Heart left ventricle (tissue), 16 donors: ENCODE measurements at regions not wholly inside any gene's neighbourhood (a gene's known extent, or its start where the extent isn't known, plus 50 kb on each side); places are given as distances from the start of the nearest gene placed in this dataset.
"Not testable (repeated sequence)": the region's sequence is repeated elsewhere in the genome, so short reads cannot be mapped to it uniquely, and the experiment has no call there.

ENCODE experiments used
- ATAC-seq, 4 donors: fragments of 200-7000 bp; cut with Tn5 transposase; one replicate each; pipeline ENCODE4 v1.9.1; 2020 to 2022; ENCODE audit warnings: moderate library complexity in 4 of 4, mild to moderate bottlenecking in 3 of 4, moderate number of reproducible peaks in 1 of 4
- DNase-seq, 5 donors: peaks; one replicate each; pipeline ENCODE4 v3.0.0-alpha.2; 2020
- H3K27ac ChIP-seq, 12 donors: fragments of 200-600 bp; sonication (generic) in 4 of 12; one replicate each; pipeline versions ENCODE4 v1.5.0 to v1.8.0; 2016 to 2022; ENCODE audit warnings: mild to moderate bottlenecking in 2 of 12
- H3K27me3 ChIP-seq, 9 donors: fragments of 200-600 bp; sonication (generic) in 2 of 9; one replicate each; pipeline versions ENCODE4 v1.5.1 to v1.8.0; 2016 to 2022; ENCODE audit warnings: mild to moderate bottlenecking in 3 of 9
- H3K36me3 ChIP-seq, 9 donors: fragments of 200-600 bp; sonication (generic) in 2 of 9; one replicate each; pipeline versions ENCODE4 v1.5.0 to v1.8.0; 2018 to 2022; ENCODE audit warnings: mild to moderate bottlenecking in 2 of 9
- H3K4me1 ChIP-seq, 12 donors: fragments of 200-600 bp; sonication (generic) in 4 of 12; one replicate each; pipeline versions ENCODE4 v1.5.0 to v1.8.0; 2016 to 2022; ENCODE audit warnings: mild to moderate bottlenecking in 3 of 12
- H3K4me3 ChIP-seq, 12 donors: fragments of 200-600 bp; sonication (generic) in 4 of 12; one replicate each; pipeline versions ENCODE4 v1.5.0 to v1.8.0; 2017 to 2022; ENCODE audit warnings: mild to moderate bottlenecking in 9 of 12, moderate library complexity in 4 of 12
- H3K9me3 ChIP-seq, 12 donors: fragments of 200-600 bp; sonication (generic) in 4 of 12; one replicate each; pipeline versions ENCODE4 v1.5.0 to v1.8.0; 2016 to 2022; ENCODE audit warnings: mild to moderate bottlenecking in 1 of 12
- CTCF ChIP-seq, 12 donors: fragments of 200-600 bp; sonication (generic) in 4 of 12; IDR thresholded peaks; one replicate each; pipeline versions ENCODE4 v1.5.0 to v1.8.0; 2018 to 2022; ENCODE audit warnings: antibody characterized with exemption in 12 of 12, mild to moderate bottlenecking in 5 of 12
- POLR2A ChIP-seq, 2 donors: fragments of 450-650 bp; IDR thresholded peaks; one replicate each; pipeline ENCODE4 v1.6.1; 2017; ENCODE audit warnings: antibody characterized with exemption in 2 of 2, mild to moderate bottlenecking in 2 of 2, moderate library complexity in 2 of 2
- WGBS, 4 donors: extraction: QIAGEN DNeasy Blood & Tissue Kit in 2 of 4; methylation state at CpG; one replicate each; pipeline versions ENCODE4 v1.1.5 to v1.1.7; 2013 to 2018; 5-methylcytosine and 5-hydroxymethylcytosine counted together
- intact Hi-C, 10 donors: fragments of 100-400 bp; cut with DNase I; formaldehyde crosslinking; loops; one replicate each; pipeline versions ENCODE4 v1.11.1 to v1.14.2; 2022
- donor health status: ischemic (EF 13 %, LVEDD 7.1; RV severe dilation, severe dysfunction).
- donor health status: healthy with polysubstance abuse.
- donor health status: DM: no; HTN: yes; CAD: no.
- donor health status: DM: no; HTN: no; CAD: no.
- donor health status: ischemic (EF 25% LVEDD 6.9; RV normal size, moderate dysfunction).
- donor health status: ischemic (EF 25% LVEDD 5.7; RV mildly dilated, moderate dysfunction).
- donor health status: healthy.
- donor health status: DM: yes; HTN: yes; CAD: no.
- donor health status: ischemic (EF 35%, LVEDD 5.7; RV mildly dilated, moderate dysfunction).
- donor health status: nonischemic (EF 11% LVEDD 7.7; RV severe dilation, severe dysfunction).
- donor health status: DM: yes; HTN: yes; CAD: no.
- donor health status: PGD.
- donor health status: ischemic (EF 29% LVEDD 5.4; RV normal size, mild dysfunction).
- donor health status: nonischemic (EF 23%, LVEDD 6.1; RV moderate dilation, normal function).

- no peaks in the 10 kb centered on the region for H3K36me3 ChIP-seq
- H3K27me3 ChIP-seq, result peaks cover 0 to 5% (median 0%) of the 10 kb centered on the region in 9 donors
- no peak for TF ChIP-seq CTCF (IDR thresholded peaks at IDR 0.05)
- intact Hi-C loops, result no loop called here
- no peak overlapping the region for H3K27ac ChIP-seq
- DNase-seq (no peak), ATAC-seq (no peak)
- H3K9me3 ChIP-seq, result no peaks in the 10 kb centered on the region
- H3K4me3 ChIP-seq, result no peak overlapping the region
- WGBS, 4 donors, result 71 to 81% (median 79%) methylated on average over 9 of the region's 9 CpGs
- no peaks in the 10 kb centered on the region for H3K4me1 ChIP-seq
Measured at GRCh38 chr6:106857771-106858652, 116.5 kb downstream of the CD24 start.

GRCh38 chr6:106857310-106857709 lies 117.2 kb downstream of the CD24 start:
- DNase-seq, H3K27me3 ChIP-seq, ATAC-seq, H3K9me3 ChIP-seq, H3K4me3 ChIP-seq, H3K36me3 ChIP-seq, H3K27ac ChIP-seq, intact Hi-C loops, H3K4me1 ChIP-seq: not testable (repeated sequence)
- WGBS, 4 donors, result 95 to 100% (median 97%) methylated on average over 2 of the region's 2 CpGs

GRCh38 chr6:106856227-106856874 lies 118.2 kb downstream of the CD24 start:
- no peak overlapping the region for H3K27ac ChIP-seq
- peaks cover 0 to 9% (median 0%) of the 10 kb centered on the region in 12 donors for H3K9me3 ChIP-seq
- WGBS, 4 donors, result 76 to 82% (median 78%) methylated on average over 9 of the region's 9 CpGs
- intact Hi-C loops, result no loop called here
- no peak overlapping the region for H3K4me3 ChIP-seq
- ATAC-seq, result no peak
- no peak for TF ChIP-seq CTCF (IDR thresholded peaks at IDR 0.05)
- TF ChIP-seq POLR2A (IDR thresholded peaks at IDR 0.05), result no peak
- no peak for DNase-seq
- H3K4me1 ChIP-seq, result no peaks in the 10 kb centered on the region
- peaks cover 0 to 5% (median 0%) of the 10 kb centered on the region in 9 donors for H3K27me3 ChIP-seq
- H3K36me3 ChIP-seq, result no peaks in the 10 kb centered on the region

GRCh38 chr6:106855117-106855516 lies 119.4 kb downstream of the CD24 start:
- Histone ChIP-seq H3K9me3 (peaks cover 0 to 9% (median 0%) of the 10 kb centered on the region in 12 donors), H3K27me3 (peaks cover 0 to 5% (median 0%) of the 10 kb centered on the region in 9 donors), H3K36me3 (no peaks in the 10 kb centered on the region), H3K27ac (no peak overlapping the region), H3K4me3 (no peak overlapping the region), H3K4me1 (no peaks in the 10 kb centered on the region)
- DNase-seq (no peak), ATAC-seq (no peak)
- intact Hi-C loops, result no loop called here
- 69 to 76% (median 72%) methylated on average over 4 of the region's 4 CpGs for WGBS, 4 donors
- no peak for TF ChIP-seq CTCF (IDR thresholded peaks at IDR 0.05)
- TF ChIP-seq POLR2A (IDR thresholded peaks at IDR 0.05), result no peak
